Ascending aorta (tissue), 2 donors: ENCODE measurements at regions not wholly inside any gene's neighbourhood (a gene's known extent, or its start where the extent isn't known, plus 50 kb on each side); places are given as distances from the start of the nearest gene placed in this dataset.

Source experiments
- DNase-seq, 2 donors: peaks; one replicate each; pipeline ENCODE4 v3.0.0-alpha.2; 2019; ENCODE audit warnings: low spot score in 2 of 2
- H3K27ac ChIP-seq, 2 donors: fragments of 200-600 bp; sonication (generic); one replicate each; pipeline ENCODE4 v1.5.1; 2016 to 2017; ENCODE audit warnings: mild to moderate bottlenecking in 1 of 2
- H3K27me3 ChIP-seq: fragments of 200-600 bp; sonication (generic); one replicate; pipeline ENCODE4 v1.5.1; 2017
- H3K36me3 ChIP-seq, 2 donors: fragments of 200-600 bp; sonication (generic); one replicate each; pipeline ENCODE4 v1.5.1; 2016
- H3K4me1 ChIP-seq, 2 donors: fragments of 200-600 bp; sonication (generic); one replicate each; pipeline ENCODE4 v1.5.1; 2016 to 2017; ENCODE audit warnings: mild to moderate bottlenecking in 1 of 2
- H3K4me3 ChIP-seq, 2 donors: fragments of 200-600 bp; sonication (generic); one replicate each; pipeline ENCODE4 v1.5.1; 2016 to 2017; ENCODE audit warnings: mild to moderate bottlenecking in 1 of 2
- H3K9me3 ChIP-seq, 2 donors: fragments of 200-600 bp; sonication (generic); one replicate each; pipeline ENCODE4 v1.5.1; 2016
- CTCF ChIP-seq, 3 experiments: fragments of 200-600 bp in 2 of 3; fragments of 450-650 bp in 1 of 3; sonication (generic) in 2 of 3; IDR thresholded peaks; one replicate each; pipeline ENCODE4 v1.5.1; 2016 to 2019; ENCODE audit warnings: antibody characterized with exemption in 3 of 3, mild to moderate bottlenecking in 1 of 3, moderate library complexity in 1 of 3
- intact Hi-C: fragments of 100-400 bp; cut with DNase I; formaldehyde crosslinking; loops from one replicate; pipeline ENCODE4 v1.15.1; 2023

DNA sequence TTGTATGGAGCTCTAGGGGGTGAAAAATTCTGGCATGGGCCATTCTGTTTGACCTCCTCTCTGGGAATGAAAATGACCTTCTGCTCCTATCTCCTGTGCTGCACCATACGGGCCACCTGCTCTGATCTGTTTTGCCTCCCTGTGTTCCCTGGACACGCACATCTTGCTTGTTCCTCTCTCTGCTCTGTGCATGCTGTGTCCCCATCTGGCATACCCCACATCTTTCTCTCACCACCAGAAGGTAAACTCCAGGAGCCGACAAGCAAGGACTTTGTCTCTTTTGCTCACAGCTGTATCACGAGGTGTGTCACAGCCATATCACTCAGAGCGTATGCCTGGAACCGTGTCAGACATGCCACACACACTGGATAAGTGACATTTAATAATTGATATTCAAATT is 208.4 kb upstream of the DTNBP1 start:
- H3K4me3 ChIP-seq = no peak overlapping the region
- no peaks in the 10 kb centered on the region for H3K4me1 ChIP-seq
- no peaks in the 10 kb centered on the region for H3K27me3 ChIP-seq
- no peak overlapping the region for H3K27ac ChIP-seq
- no peak for TF ChIP-seq CTCF (IDR thresholded peaks at IDR 0.05)
- no peaks in the 10 kb centered on the region for H3K36me3 ChIP-seq
- intact Hi-C loops = no loop called here
- DNase-seq = no peak
- no peaks in the 10 kb centered on the region for H3K9me3 ChIP-seq

- intact Hi-C loops = no loop called here
- no peak for TF ChIP-seq CTCF (IDR thresholded peaks at IDR 0.05)
- DNase-seq = no peak
- Histone ChIP-seq H3K4me3 (no peak overlapping the region), H3K4me1 (no peaks in the 10 kb centered on the region), H3K27ac (no peak overlapping the region), H3K9me3 (no peaks in the 10 kb centered on the region), H3K36me3 (no peaks in the 10 kb centered on the region), H3K27me3 (no peaks in the 10 kb centered on the region)
Measured at GRCh38 chr6:15870333-15871043, 207.7 kb upstream of the DTNBP1 start.

DNA sequence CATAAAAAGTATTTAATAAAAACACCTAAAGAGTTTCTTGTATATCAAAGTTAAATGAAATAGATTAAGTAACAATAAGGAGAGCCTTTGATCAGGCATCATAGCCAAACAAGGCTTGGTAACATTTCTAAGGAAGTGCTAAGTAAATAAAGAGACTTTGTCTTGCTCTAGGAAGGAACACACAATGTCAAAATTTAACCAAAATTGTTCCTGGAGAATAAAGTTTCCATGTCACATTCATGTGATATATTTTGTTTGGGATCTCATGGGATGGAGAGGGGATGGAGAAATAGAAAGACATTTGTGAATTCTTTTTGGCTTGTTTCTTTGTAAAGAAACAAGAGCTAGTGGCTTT is 201.9 kb upstream of the DTNBP1 start:
- no peak overlapping the region for H3K27ac ChIP-seq
- no peaks in the 10 kb centered on the region for H3K27me3 ChIP-seq
- H3K4me1 ChIP-seq = no peaks in the 10 kb centered on the region
- H3K36me3 ChIP-seq = no peaks in the 10 kb centered on the region
- intact Hi-C loops = no loop called here
- H3K4me3 ChIP-seq = no peak overlapping the region
- H3K9me3 ChIP-seq = no peaks in the 10 kb centered on the region
- DNase-seq = no peak
- TF ChIP-seq CTCF (IDR thresholded peaks at IDR 0.05) = no peak

DNA sequence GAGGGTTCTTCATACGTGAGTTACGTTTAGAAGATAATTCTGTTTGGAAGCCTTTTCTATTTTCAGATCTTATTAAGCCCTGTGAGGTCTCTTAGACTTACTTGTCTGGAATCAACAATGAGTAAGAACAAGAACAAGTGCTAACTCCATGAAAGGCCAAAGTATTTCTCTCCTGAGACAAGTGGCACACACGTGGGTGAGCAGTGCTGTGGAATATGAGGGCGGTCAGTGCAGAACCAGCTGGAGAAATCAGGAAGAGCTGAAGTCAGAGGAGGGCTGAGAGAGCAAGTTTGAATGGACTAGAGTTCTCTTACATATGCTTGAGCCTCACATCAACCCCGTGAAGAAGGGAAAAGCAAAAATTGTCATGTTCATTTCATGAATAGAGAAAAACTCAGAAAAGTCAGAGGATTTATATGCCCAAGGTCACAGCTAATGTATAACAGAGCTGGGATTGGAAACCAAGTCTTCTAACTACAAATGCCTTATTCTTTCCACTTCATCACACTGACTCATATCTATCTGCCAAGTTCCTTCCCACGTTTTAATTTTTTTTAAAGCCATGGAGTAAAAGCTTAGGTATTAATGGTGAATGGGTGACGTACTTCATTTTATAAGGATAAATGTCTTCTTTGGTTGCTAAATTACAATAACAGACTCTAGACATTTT is 201.3 kb upstream of the DTNBP1 start:
- Histone ChIP-seq H3K27ac (no peak overlapping the region), H3K9me3 (no peaks in the 10 kb centered on the region), H3K4me1 (no peaks in the 10 kb centered on the region), H3K36me3 (no peaks in the 10 kb centered on the region), H3K27me3 (no peaks in the 10 kb centered on the region), H3K4me3 (no peak overlapping the region)
- TF ChIP-seq CTCF (IDR thresholded peaks at IDR 0.05) = no peak
- DNase-seq = no peak
- intact Hi-C loops = no loop called here

GRCh38 chr6:15862810-15863209 is 200.0 kb upstream of the DTNBP1 start:
- TF ChIP-seq CTCF (IDR thresholded peaks at IDR 0.05) = no peak
- Histone ChIP-seq H3K9me3 (no peaks in the 10 kb centered on the region), H3K4me3 (no peak overlapping the region), H3K4me1 (no peaks in the 10 kb centered on the region), H3K27me3 (no peaks in the 10 kb centered on the region), H3K27ac (no peak overlapping the region), H3K36me3 (no peaks in the 10 kb centered on the region)
- no peak for DNase-seq
- intact Hi-C loops = no loop called here
